Prostate gland (tissue), 2 donors: ENCODE measurements at regions not wholly inside any gene's neighbourhood (a gene's known extent, or its start where the extent isn't known, plus 50 kb on each side); places are given as distances from the start of the nearest gene placed in this dataset.

Source experiments
- DNase-seq: peaks from one replicate; pipeline ENCODE4 v3.0.0-alpha.2; 2019; ENCODE audit warnings: low spot score
- H3K27ac ChIP-seq, 2 donors: fragments of 200-600 bp; sonication (generic); 2 replicates each; pipeline ENCODE4 v1.5.1; 2017 to 2019
- H3K27me3 ChIP-seq: fragments of 200-600 bp; sonication (generic); replicated peaks from 2 replicates; pipeline ENCODE4 v1.5.1; 2019; ENCODE audit not compliant: insufficient read depth
- H3K36me3 ChIP-seq, 2 donors: fragments of 200-600 bp; sonication (generic); 1 replicate in 1 of 2; 2 replicates in 1 of 2; pipeline versions ENCODE4 v1.5.1 to v1.8.1; 2017 to 2019
- H3K4me1 ChIP-seq: fragments of 200-600 bp; sonication (generic); replicated peaks from 2 replicates; pipeline ENCODE4 v1.5.1; 2019
- H3K4me3 ChIP-seq, 2 donors: fragments of 200-600 bp; sonication (generic); 2 replicates each; pipeline ENCODE4 v1.5.1; 2017 to 2019
- H3K9me3 ChIP-seq: fragments of 200-600 bp; sonication (generic); 2 replicates; pipeline ENCODE4 v1.5.1; 2017
- POLR2A ChIP-seq: fragments of 450-650 bp; IDR thresholded peaks from one replicate; pipeline ENCODE4 v1.6.1; 2016; ENCODE audit warnings: antibody characterized with exemption, mild to moderate bottlenecking
- POLR2AphosphoS5 ChIP-seq: sonication (generic); formaldehyde crosslinking; IDR thresholded peaks from one replicate; pipeline ENCODE4 v1.6.1; 2017; ENCODE audit warnings: antibody characterized with exemption
- WGBS: methylation state at CpG from one replicate; pipeline ENCODE4 v1.1.5; 2018; 5-methylcytosine and 5-hydroxymethylcytosine counted together
- intact Hi-C: fragments of 100-400 bp; cut with DNase I; formaldehyde crosslinking; loops from one replicate; pipeline ENCODE4 v1.14.2; 2022
- TF ChIP-seq, protein P1 (sequence below), 4 experiments: fragments of 200-600 bp in 2 of 4; fragments of 450-650 bp in 2 of 4; sonication (generic) in 2 of 4; IDR thresholded peaks; 1 replicate in 3 of 4; 2 replicates in 1 of 4; pipeline ENCODE4 v1.5.1; 2016 to 2019; ENCODE audit warnings: antibody characterized with exemption in 4 of 4, mild to moderate bottlenecking in 2 of 4, moderate library complexity in 2 of 4

DNA sequence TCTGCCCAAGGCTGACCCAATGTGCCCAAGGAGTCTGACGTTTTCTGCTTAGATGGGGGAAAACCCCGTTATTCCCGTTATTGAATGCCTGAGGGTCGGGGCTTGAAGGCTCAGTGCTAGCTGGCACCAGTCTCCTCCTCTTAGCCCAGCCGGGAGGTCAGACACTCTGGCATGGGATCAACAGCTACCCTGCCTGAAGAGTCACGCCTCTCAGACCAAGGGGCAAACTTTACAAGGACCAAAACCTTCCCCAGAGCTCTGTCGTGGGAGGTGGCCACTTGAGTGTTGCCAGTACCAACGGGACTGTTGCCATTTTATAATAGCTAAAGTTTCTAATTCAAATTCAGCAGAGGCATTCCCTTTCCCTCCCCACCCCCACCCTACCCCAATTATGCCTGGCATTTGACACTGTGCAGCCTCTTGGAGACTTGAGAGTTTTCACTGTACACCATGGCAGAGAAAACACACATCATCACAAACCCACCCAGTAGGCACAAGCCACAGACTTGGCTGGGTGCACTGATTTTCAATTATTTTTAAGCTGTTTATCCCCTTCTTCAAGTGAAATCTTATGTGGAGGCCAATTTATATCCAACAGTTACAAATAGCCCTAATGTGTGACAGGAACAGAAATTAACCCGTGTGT lies 137.5 kb upstream of the SYT13 start:
- Histone ChIP-seq H3K27ac (no peak overlapping the region), H3K36me3 (no peaks in the 10 kb centered on the region), H3K27me3 (peaks cover 6% of the 10 kb centered on the region), H3K4me3 (no peak overlapping the region), H3K9me3 (no peaks in the 10 kb centered on the region), H3K4me1 (no peaks in the 10 kb centered on the region)
- WGBS = 34% methylated on average over 8 of the region's 9 CpGs
- no peak for DNase-seq
- TF ChIP-seq, protein P1, sequence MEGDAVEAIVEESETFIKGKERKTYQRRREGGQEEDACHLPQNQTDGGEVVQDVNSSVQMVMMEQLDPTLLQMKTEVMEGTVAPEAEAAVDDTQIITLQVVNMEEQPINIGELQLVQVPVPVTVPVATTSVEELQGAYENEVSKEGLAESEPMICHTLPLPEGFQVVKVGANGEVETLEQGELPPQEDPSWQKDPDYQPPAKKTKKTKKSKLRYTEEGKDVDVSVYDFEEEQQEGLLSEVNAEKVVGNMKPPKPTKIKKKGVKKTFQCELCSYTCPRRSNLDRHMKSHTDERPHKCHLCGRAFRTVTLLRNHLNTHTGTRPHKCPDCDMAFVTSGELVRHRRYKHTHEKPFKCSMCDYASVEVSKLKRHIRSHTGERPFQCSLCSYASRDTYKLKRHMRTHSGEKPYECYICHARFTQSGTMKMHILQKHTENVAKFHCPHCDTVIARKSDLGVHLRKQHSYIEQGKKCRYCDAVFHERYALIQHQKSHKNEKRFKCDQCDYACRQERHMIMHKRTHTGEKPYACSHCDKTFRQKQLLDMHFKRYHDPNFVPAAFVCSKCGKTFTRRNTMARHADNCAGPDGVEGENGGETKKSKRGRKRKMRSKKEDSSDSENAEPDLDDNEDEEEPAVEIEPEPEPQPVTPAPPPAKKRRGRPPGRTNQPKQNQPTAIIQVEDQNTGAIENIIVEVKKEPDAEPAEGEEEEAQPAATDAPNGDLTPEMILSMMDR (IDR thresholded peaks at IDR 0.05) = no peak
- TF ChIP-seq POLR2A (no peak), POLR2AphosphoS5 (no peak)
- intact Hi-C loops = no loop called here

DNA sequence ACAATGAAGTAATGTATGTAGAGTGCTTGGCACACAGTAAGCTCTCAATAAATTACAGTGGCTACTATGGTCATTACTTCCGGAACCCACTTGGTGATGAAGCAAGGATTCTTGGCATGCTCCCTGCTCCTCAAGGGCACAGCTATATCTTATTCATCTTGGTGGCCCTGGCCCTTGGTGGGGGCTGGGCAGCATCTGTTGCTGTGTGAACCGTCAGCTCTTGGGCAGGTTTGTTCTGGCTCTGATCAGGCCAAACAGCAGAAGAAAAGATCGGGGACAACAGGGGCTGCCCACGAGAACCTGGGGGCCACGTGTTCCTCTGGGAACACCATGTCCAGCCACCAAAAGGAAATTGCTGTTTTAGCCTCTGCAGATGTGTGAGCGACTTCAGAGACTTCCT lies 136.9 kb upstream of the SYT13 start:
- peaks cover 6% of the 10 kb centered on the region for H3K27me3 ChIP-seq
- no peaks in the 10 kb centered on the region for H3K36me3 ChIP-seq
- no peak overlapping the region for H3K4me3 ChIP-seq
- intact Hi-C loops = no loop called here
- no peaks in the 10 kb centered on the region for H3K4me1 ChIP-seq
- no peaks in the 10 kb centered on the region for H3K9me3 ChIP-seq
- TF ChIP-seq POLR2A = no peak
- TF ChIP-seq, protein P1 (IDR thresholded peaks at IDR 0.05) = no peak
- no peak for TF ChIP-seq POLR2AphosphoS5
- no peak for DNase-seq
- WGBS = 58% methylated on average over 6 of the region's 6 CpGs
- H3K27ac ChIP-seq = no peak overlapping the region

DNA sequence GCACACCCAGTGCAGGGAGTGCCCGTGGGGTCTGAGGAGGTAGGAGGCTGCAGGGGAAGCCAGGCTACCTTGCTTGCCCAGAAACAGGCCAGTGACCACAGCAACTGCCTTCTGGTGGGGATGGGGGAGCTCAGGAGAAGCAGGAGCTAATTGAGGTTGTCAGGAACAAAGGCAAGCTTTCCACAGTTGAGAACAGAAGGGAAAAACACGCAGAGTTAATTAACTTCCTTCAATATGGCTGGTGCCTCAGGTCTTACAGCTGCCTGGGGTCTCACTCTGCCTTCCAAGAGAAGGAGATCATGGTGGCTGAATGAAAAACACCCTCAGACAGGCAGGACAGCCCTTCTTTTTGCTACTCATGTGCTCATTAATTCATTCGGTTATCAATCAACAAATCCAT lies 127.9 kb upstream of the SYT13 start:
- WGBS = 66% methylated on average over 3 of the region's 3 CpGs
- Histone ChIP-seq H3K36me3 (no peaks in the 10 kb centered on the region), H3K4me3 (no peak overlapping the region), H3K4me1 (no peaks in the 10 kb centered on the region), H3K27me3 (no peaks in the 10 kb centered on the region), H3K27ac (no peak overlapping the region), H3K9me3 (no peaks in the 10 kb centered on the region)
- TF ChIP-seq, protein P1 (IDR thresholded peaks at IDR 0.05) = no peak
- intact Hi-C loops = no loop called here
- no peak for DNase-seq

DNA sequence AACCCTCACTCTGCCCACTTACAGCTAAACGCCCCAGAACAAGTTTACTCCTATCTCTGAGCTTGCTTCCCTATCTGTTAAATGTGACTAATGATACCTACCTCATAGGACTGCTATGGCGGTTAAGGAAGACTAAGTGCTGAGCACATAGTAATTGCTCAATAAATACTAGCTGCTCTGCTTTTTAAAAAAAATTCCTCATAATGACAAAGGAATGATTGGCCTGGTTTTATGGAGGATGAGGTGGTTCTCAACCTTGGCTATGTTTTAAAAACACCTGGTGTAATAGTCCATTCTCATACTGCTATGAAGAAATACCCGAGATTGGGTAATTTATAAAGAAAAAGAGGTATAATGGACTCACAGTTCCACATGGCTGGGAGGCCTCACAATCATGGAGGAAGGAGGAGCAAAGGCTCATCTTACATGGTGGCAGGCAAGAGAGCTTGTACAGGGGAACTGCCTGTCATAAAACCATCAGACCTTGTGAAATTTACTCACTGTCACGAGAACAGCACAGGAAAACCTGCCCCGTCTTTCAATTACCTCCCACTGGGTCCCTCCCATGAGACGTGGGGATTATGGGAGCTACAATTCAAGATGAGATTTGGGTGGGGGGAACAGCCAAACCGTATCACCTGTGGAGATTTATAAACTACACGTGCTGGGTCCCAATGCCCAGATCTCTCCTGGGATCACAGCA lies 127.2 kb upstream of the SYT13 start:
- TF ChIP-seq, protein P1 (IDR thresholded peaks at IDR 0.05) = no peak
- TF ChIP-seq POLR2A (no peak), POLR2AphosphoS5 (no peak)
- H3K4me1 ChIP-seq = no peaks in the 10 kb centered on the region
- no peaks in the 10 kb centered on the region for H3K9me3 ChIP-seq

DNA sequence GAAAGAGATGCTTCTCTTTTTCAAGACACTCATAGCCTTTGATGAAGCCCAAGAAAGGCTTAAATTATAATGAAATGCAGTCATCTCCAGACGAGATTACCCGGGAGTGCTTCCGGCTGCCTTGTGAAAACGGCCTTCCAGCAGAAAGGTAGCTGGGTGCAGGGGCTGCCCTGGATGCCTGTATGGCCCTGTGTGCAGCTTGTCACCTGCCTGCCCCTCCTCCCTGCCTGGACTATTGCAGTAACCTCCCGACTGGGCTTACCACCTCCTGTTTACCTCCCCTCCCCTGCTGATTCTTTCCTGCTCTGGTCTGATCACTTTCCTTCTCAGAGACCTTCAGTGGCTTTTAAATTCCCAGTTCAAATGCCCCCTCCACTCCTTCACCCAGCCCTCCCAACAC lies 126.4 kb upstream of the SYT13 start:
- no peaks in the 10 kb centered on the region for H3K27me3 ChIP-seq
- no peaks in the 10 kb centered on the region for H3K9me3 ChIP-seq
- intact Hi-C loops = no loop called here
- no peaks in the 10 kb centered on the region for H3K4me1 ChIP-seq
- WGBS = 47% methylated on average over 5 of the region's 5 CpGs
- H3K4me3 ChIP-seq = no peak overlapping the region
- H3K36me3 ChIP-seq = no peaks in the 10 kb centered on the region
- H3K27ac ChIP-seq = no peak overlapping the region
- no peak for DNase-seq
- TF ChIP-seq POLR2AphosphoS5 (no peak), POLR2A (no peak)
- TF ChIP-seq, protein P1 (IDR thresholded peaks at IDR 0.05) = no peak

More for the DNA sequence above, 127.2 kb upstream of the SYT13 start:
- no peaks in the 10 kb centered on the region for H3K36me3 ChIP-seq
- DNase-seq = no peak
- no peaks in the 10 kb centered on the region for H3K27me3 ChIP-seq
- H3K27ac ChIP-seq = no peak overlapping the region
- intact Hi-C loops = no loop called here
- 67% methylated on average over 8 of the region's 8 CpGs for WGBS
- no peak overlapping the region for H3K4me3 ChIP-seq
